ENCODE measurements at regions not wholly inside any gene's neighbourhood (a gene's known extent, or its start where the extent isn't known, plus 50 kb on each side); places are given as distances from the start of the nearest gene placed in this dataset.

GRCh38 chr20:24859539-24859938 is 89.5 kb upstream of the CST7 start:
- DNase-seq = no peak
- TF ChIP-seq GATA1 (IDR thresholded peaks at IDR 0.05; ENCODE audit: low read depth, low read length) = no peak
- TF ChIP-seq POLR2A (IDR thresholded peaks at IDR 0.05; ENCODE audit: low read length) = no peak

GRCh38 chr20:24862186-24862585 is 86.9 kb upstream of the CST7 start:
- no peak for DNase-seq
- no peak for TF ChIP-seq GATA1 (IDR thresholded peaks at IDR 0.05; ENCODE audit: low read depth, low read length)
- TF ChIP-seq POLR2A (IDR thresholded peaks at IDR 0.05; ENCODE audit: low read length) = no peak

- no peak for DNase-seq
- TF ChIP-seq GATA1 (IDR thresholded peaks at IDR 0.05; ENCODE audit: low read depth, low read length) = no peak
- TF ChIP-seq POLR2A (IDR thresholded peaks at IDR 0.05; ENCODE audit: low read length) = no peak
These were observed 86.5 kb upstream of the CST7 start for GRCh38 chr20:24862606-24863005.

GRCh38 chr20:24863356-24863755 is 85.7 kb upstream of the CST7 start:
- DNase-seq = no peak
- TF ChIP-seq POLR2A (IDR thresholded peaks at IDR 0.05; ENCODE audit: low read length) = no peak
- no peak for TF ChIP-seq GATA1 (IDR thresholded peaks at IDR 0.05; ENCODE audit: low read depth, low read length)

GRCh38 chr20:24866008-24866407 is 83.1 kb upstream of the CST7 start:
- no peak for DNase-seq
- TF ChIP-seq GATA1 (IDR thresholded peaks at IDR 0.05; ENCODE audit: low read depth, low read length) = no peak
- TF ChIP-seq POLR2A (IDR thresholded peaks at IDR 0.05; ENCODE audit: low read length) = no peak

GRCh38 chr20:24866742-24867141 is 82.3 kb upstream of the CST7 start:
- TF ChIP-seq GATA1 (IDR thresholded peaks at IDR 0.05; ENCODE audit: low read depth, low read length) = no peak
- no peak for TF ChIP-seq POLR2A (IDR thresholded peaks at IDR 0.05; ENCODE audit: low read length)
- no peak for DNase-seq

GRCh38 chr20:24867556-24867955 is 81.5 kb upstream of the CST7 start:
- DNase-seq = no peak

GRCh38 chr20:24868396-24868927 is 80.6 kb upstream of the CST7 start:
- TF ChIP-seq POLR2A (IDR thresholded peaks at IDR 0.05; ENCODE audit: low read length) (no peak), GATA1 (IDR thresholded peaks at IDR 0.05; ENCODE audit: low read depth, low read length) (no peak)
- DNase-seq = no peak

More at GRCh38 chr20:24867556-24867955, 81.5 kb upstream of the CST7 start:
- TF ChIP-seq POLR2A (IDR thresholded peaks at IDR 0.05; ENCODE audit: low read length) (no peak), GATA1 (IDR thresholded peaks at IDR 0.05; ENCODE audit: low read depth, low read length) (no peak)

GRCh38 chr20:24868959-24869358 is 80.1 kb upstream of the CST7 start:
- DNase-seq = no peak
- TF ChIP-seq POLR2A (IDR thresholded peaks at IDR 0.05; ENCODE audit: low read length) = no peak

GRCh38 chr20:24870057-24870456 is 79.0 kb upstream of the CST7 start:
- DNase-seq = no peak
- TF ChIP-seq GATA1 (IDR thresholded peaks at IDR 0.05; ENCODE audit: low read depth, low read length) (no peak), POLR2A (IDR thresholded peaks at IDR 0.05; ENCODE audit: low read length) (no peak)

GRCh38 chr20:24870881-24871280 is 78.2 kb upstream of the CST7 start:
- TF ChIP-seq POLR2A (IDR thresholded peaks at IDR 0.05; ENCODE audit: low read length) (no peak), GATA1 (IDR thresholded peaks at IDR 0.05; ENCODE audit: low read depth, low read length) (no peak)
- DNase-seq = no peak

GRCh38 chr20:24871480-24872213 is 77.4 kb upstream of the CST7 start:
- no peak for DNase-seq
- no peak for TF ChIP-seq POLR2A (IDR thresholded peaks at IDR 0.05; ENCODE audit: low read length)
- no peak for TF ChIP-seq GATA1 (IDR thresholded peaks at IDR 0.05; ENCODE audit: low read depth, low read length)

- no peak for TF ChIP-seq GATA1 (IDR thresholded peaks at IDR 0.05; ENCODE audit: low read depth, low read length)
- TF ChIP-seq POLR2A (IDR thresholded peaks at IDR 0.05; ENCODE audit: low read length) = no peak
- no peak for DNase-seq
These were observed 76.6 kb upstream of the CST7 start for GRCh38 chr20:24872291-24873024.

- TF ChIP-seq GATA1 (IDR thresholded peaks at IDR 0.05; ENCODE audit: low read depth, low read length) (no peak), POLR2A (IDR thresholded peaks at IDR 0.05; ENCODE audit: low read length) (no peak)
- DNase-seq = no peak
These were observed 75.9 kb upstream of the CST7 start for GRCh38 chr20:24873025-24873620.

All from erythroblast (primary cell).